Karpas-422 (cell line): ENCODE measurements at regions not wholly inside any gene's neighbourhood (a gene's known extent, or its start where the extent isn't known, plus 50 kb on each side); places are given as distances from the start of the nearest gene placed in this dataset.

Experiments used
- DNase-seq: peaks from one replicate; pipeline ENCODE4 v3.0.0-alpha.2; 2015
- H2AFZ ChIP-seq: fragments of 200-600 bp; sonication (generic); 2 replicates; pipeline ENCODE4 v1.6.1; 2014; ENCODE audit warnings: antibody characterized with exemption, low read length, mixed read lengths
- H3K27ac ChIP-seq: fragments of 200-600 bp; sonication (generic); 2 replicates; pipeline ENCODE4 v1.5.1; 2014; ENCODE audit warnings: mild to moderate bottlenecking, low read length, moderate library complexity
- H3K27me3 ChIP-seq: fragments of 200-600 bp; sonication (generic); 2 replicates; pipeline ENCODE4 v1.6.1; 2014; ENCODE audit warnings: low read length, mixed read lengths
- H3K36me3 ChIP-seq: fragments of 200-600 bp; sonication (generic); 2 replicates; pipeline ENCODE4 v1.6.1; 2014; ENCODE audit warnings: low read length, mixed read lengths; ENCODE audit not compliant: insufficient read depth
- H3K4me1 ChIP-seq: fragments of 200-600 bp; sonication (generic); 2 replicates; pipeline ENCODE4 v1.6.1; 2014; ENCODE audit warnings: mild to moderate bottlenecking, low read length, mixed read lengths
- H3K4me2 ChIP-seq: fragments of 200-600 bp; sonication (generic); 2 replicates; pipeline ENCODE4 v1.6.1; 2014; ENCODE audit warnings: low read length, low read depth, mild to moderate bottlenecking; ENCODE audit not compliant: poor library complexity, severe bottlenecking
- H3K4me3 ChIP-seq: fragments of 200-600 bp; sonication (generic); 2 replicates; pipeline ENCODE4 v1.5.1; 2014; ENCODE audit warnings: mild to moderate bottlenecking, antibody characterized with exemption, low read length, mixed read lengths
- H3K79me2 ChIP-seq: fragments of 200-600 bp; sonication (generic); 2 replicates; pipeline ENCODE4 v1.6.1; 2014; ENCODE audit warnings: mild to moderate bottlenecking, low read length, mixed read lengths
- H3K9ac ChIP-seq: fragments of 200-600 bp; sonication (generic); 2 replicates; pipeline ENCODE4 v1.6.0; 2014; ENCODE audit warnings: low read length
- H3K9me2 ChIP-seq: fragments of 200-600 bp; sonication (generic), shearing (Covaris generic); replicated peaks from 2 replicates; pipeline ENCODE4 v1.6.0; 2014; ENCODE audit warnings: mild to moderate bottlenecking, low read length, moderate library complexity; ENCODE audit not compliant: insufficient read depth
- H3K9me3 ChIP-seq: fragments of 300-700, 200-600 bp; sonication (generic); 2 replicates; pipeline ENCODE4 v1.6.1; 2014; ENCODE audit warnings: low read length, mixed read lengths
- H4K20me1 ChIP-seq: fragments of 200-600 bp; sonication (generic); 2 replicates; pipeline ENCODE4 v1.6.1; 2014; ENCODE audit warnings: mild to moderate bottlenecking, antibody characterized with exemption, low read length, low read depth; ENCODE audit not compliant: insufficient read depth

DNA sequence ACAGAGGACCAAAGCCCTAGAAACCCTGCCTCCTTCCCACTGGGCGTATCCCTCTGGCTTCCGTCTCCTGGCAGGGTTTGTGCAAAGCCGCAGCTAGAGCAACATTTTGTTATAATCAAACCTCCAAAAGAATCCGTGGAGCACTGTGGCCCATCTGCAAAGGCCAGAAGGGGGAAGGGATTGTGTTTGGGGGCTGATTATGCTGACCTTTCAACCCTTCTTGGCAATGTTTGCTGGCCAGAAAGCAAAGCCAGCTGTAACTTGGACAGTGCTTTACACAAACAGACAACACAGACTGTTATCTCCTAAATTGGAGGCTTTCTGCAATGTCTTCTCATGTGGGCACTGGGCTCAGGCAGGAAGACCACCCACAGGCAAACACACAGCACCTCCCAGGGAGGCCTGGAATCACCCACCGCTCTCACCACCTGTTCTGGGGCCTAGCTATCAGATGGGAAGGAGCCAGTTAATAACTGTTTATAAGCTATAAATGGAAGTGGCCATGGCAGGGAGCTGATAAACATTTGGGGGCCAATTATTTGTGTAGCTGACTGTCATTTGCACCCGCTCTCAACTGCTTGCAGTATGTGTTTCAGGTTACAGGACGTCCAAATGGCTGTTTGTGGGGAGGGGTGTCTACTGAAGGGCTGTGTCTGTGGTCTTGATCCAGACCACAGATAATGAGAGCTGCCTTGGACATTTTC lies 121.6 kb upstream of the ERCC6L2 start:
- Histone ChIP-seq H3K36me3 (no peaks in the 10 kb centered on the region), H3K4me3 (no peak overlapping the region), H4K20me1 (no peaks in the 10 kb centered on the region), H3K9me2 (no peaks in the 10 kb centered on the region), H3K9ac (no peak overlapping the region), H3K4me1 (no peaks in the 10 kb centered on the region), H3K79me2 (no peaks in the 10 kb centered on the region), H3K27ac (no peak overlapping the region), H2AFZ (no peak overlapping the region), H3K4me2 (no peak overlapping the region), H3K9me3 (no peaks in the 10 kb centered on the region), H3K27me3 (no peaks in the 10 kb centered on the region)
- no peak for DNase-seq

DNA sequence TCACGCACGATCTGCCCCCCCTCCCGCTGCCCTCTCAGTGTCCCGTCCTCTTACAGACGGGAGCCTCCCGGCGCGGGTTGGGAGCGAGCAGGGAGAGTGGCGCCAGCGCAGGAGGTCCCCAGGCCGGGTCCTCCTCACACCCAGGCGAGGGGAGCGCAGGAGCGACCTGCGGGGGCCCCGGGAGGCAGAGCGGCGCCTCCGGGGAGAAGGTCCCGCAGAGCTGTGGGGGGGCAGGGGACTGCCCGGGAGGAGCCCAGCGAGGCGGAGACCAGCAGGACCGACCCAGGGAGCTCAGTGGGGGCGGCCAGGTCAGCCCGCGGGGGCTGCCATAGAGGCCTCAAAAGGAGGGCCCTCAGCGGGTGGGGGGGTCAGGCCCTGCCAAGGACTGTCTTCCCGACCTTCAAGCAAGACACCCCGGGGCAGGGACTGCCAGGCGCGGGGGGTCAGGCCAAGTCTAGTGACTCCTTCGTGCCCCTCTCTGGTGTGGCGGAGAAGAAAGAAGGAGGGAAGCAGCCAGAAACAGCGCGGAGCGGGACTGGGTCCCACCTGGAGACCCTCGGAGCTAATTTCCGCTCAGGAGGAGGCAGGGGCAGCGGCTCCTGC lies 123.3 kb upstream of the ERCC6L2 start:
- Histone ChIP-seq H3K79me2 (no peaks in the 10 kb centered on the region), H3K9me2 (no peaks in the 10 kb centered on the region), H3K4me1 (no peaks in the 10 kb centered on the region), H3K9ac (no peak overlapping the region), H3K36me3 (no peaks in the 10 kb centered on the region), H3K4me2 (no peak overlapping the region), H3K9me3 (no peaks in the 10 kb centered on the region), H3K27ac (no peak overlapping the region), H3K4me3 (no peak overlapping the region), H4K20me1 (no peaks in the 10 kb centered on the region), H2AFZ (no peak overlapping the region), H3K27me3 (no peaks in the 10 kb centered on the region)
- no peak for DNase-seq

DNA sequence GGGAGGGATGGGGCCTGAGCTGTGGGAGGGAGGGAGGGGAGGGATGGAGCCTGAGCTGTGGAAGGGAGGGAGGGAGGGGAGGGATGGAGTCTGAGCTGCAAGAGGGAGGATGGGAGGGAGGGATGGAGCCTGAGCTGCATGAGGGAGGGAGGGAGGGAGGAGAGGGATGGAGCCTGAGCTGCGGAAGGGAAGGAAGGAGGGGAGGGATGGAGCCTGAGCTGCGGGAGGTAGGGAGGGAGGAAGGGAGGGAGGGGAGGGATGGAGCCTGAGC lies 124.0 kb upstream of the ERCC6L2 start:
- no peak overlapping the region for H3K4me2 ChIP-seq

GRCh38 chr9:95750725-95751519 lies 124.6 kb upstream of the ERCC6L2 start:
- H3K27me3 ChIP-seq = no peaks in the 10 kb centered on the region
- H3K9ac ChIP-seq = no peak overlapping the region
- no peak overlapping the region for H3K4me2 ChIP-seq
- no peaks in the 10 kb centered on the region for H3K79me2 ChIP-seq
- no peak overlapping the region for H3K4me3 ChIP-seq
- H2AFZ ChIP-seq = no peak overlapping the region
- H3K4me1 ChIP-seq = no peaks in the 10 kb centered on the region
- no peaks in the 10 kb centered on the region for H3K9me2 ChIP-seq
- no peaks in the 10 kb centered on the region for H3K36me3 ChIP-seq
- H3K27ac ChIP-seq = no peak overlapping the region
- no peaks in the 10 kb centered on the region for H4K20me1 ChIP-seq
- DNase-seq = no peak
- no peaks in the 10 kb centered on the region for H3K9me3 ChIP-seq

More for the DNA sequence above, 124.0 kb upstream of the ERCC6L2 start:
- Histone ChIP-seq H3K27ac (no peak overlapping the region), H3K4me1 (no peaks in the 10 kb centered on the region), H3K9me2 (no peaks in the 10 kb centered on the region), H3K4me3 (no peak overlapping the region), H3K36me3 (no peaks in the 10 kb centered on the region), H3K9me3 (no peaks in the 10 kb centered on the region), H4K20me1 (no peaks in the 10 kb centered on the region), H2AFZ (no peak overlapping the region), H3K9ac (no peak overlapping the region), H3K79me2 (no peaks in the 10 kb centered on the region), H3K27me3 (no peaks in the 10 kb centered on the region)
- no peak for DNase-seq

- Histone ChIP-seq H3K4me1 (no peaks in the 10 kb centered on the region), H3K9me2 (no peaks in the 10 kb centered on the region), H3K4me3 (no peak overlapping the region), H3K27ac (no peak overlapping the region), H3K79me2 (no peaks in the 10 kb centered on the region), H3K27me3 (no peaks in the 10 kb centered on the region), H4K20me1 (no peaks in the 10 kb centered on the region), H3K36me3 (no peaks in the 10 kb centered on the region), H3K9ac (no peak overlapping the region), H3K4me2 (no peak overlapping the region), H2AFZ (no peak overlapping the region), H3K9me3 (no peaks in the 10 kb centered on the region)
- no peak for DNase-seq
Observed at GRCh38 chr9:95749493-95749892, 126.0 kb upstream of the ERCC6L2 start.

DNA sequence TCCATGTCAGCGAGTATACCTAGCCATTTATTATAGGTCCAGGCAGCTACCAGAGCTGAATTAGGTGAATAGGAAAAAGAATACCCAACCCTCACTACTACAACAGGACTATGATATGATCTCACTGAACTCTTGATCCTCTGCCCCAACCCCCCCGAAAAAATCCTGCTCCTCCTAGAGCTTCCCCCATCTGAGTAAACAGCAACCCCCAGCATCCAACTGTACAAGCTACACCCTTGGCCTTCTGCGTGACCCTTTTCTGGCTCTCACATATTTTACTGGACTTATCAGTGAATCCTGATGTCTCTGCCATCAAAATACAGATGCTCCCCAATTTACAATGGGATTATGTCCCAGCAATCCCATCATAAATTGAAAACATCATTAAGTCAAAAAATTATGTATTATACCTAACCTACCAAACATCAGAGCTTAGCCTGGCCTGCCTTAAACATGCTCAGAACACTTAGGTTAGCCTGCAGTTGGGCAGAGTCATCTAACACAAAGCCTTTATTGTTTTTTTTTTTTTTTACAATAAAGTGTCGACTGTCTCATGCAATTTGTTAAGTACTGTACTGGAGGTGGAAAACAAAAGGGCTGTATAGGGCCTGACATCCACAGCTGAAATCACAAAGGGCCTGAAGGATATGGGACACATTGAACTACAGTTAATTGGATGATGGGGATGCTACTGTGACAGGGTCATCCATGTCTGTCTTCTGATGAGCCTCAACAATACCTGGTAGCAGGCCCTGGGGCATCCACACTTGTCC lies 128.9 kb upstream of the ERCC6L2 start:
- Histone ChIP-seq H3K9me3 (no peaks in the 10 kb centered on the region), H3K36me3 (no peaks in the 10 kb centered on the region), H2AFZ (no peak overlapping the region), H3K79me2 (no peaks in the 10 kb centered on the region), H3K4me1 (no peaks in the 10 kb centered on the region), H3K4me3 (no peak overlapping the region), H3K4me2 (no peak overlapping the region), H3K27me3 (no peaks in the 10 kb centered on the region), H3K27ac (no peak overlapping the region), H3K9me2 (no peaks in the 10 kb centered on the region), H4K20me1 (no peaks in the 10 kb centered on the region), H3K9ac (no peak overlapping the region)
- no peak for DNase-seq

DNA sequence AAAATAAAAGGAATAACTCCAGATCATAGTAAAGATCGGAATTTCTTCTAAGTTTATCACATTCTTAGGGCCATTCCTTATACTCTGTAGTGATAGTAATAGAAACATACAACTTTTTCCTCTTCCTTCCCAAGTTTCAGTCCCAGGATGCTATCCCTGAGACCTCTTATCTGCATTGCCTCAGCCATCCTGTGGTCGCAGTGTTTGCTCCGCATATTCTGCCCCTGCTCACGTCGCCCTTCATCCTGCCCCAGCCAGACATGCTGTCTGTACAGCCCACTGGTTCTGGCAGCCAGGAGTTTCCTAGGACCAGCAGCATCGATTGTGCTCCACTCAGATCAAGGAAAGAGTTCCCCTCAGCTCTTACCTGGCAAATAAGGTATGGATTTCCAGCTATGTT lies 132.7 kb upstream of the ERCC6L2 start:
- no peaks in the 10 kb centered on the region for H3K9me3 ChIP-seq
- H3K27ac ChIP-seq = no peak overlapping the region

GRCh38 chr9:95741631-95742030 lies 133.9 kb upstream of the ERCC6L2 start:
- H3K9ac ChIP-seq = no peak overlapping the region
- DNase-seq = no peak
- H3K79me2 ChIP-seq = no peaks in the 10 kb centered on the region
- no peak overlapping the region for H3K4me3 ChIP-seq
- H3K4me1 ChIP-seq = no peaks in the 10 kb centered on the region
- H3K27ac ChIP-seq = no peak overlapping the region
- no peaks in the 10 kb centered on the region for H3K9me2 ChIP-seq
- no peaks in the 10 kb centered on the region for H4K20me1 ChIP-seq
- H3K27me3 ChIP-seq = no peaks in the 10 kb centered on the region
- H3K4me2 ChIP-seq = no peak overlapping the region
- no peaks in the 10 kb centered on the region for H3K36me3 ChIP-seq
- H3K9me3 ChIP-seq = no peaks in the 10 kb centered on the region
- no peak overlapping the region for H2AFZ ChIP-seq

More for the DNA sequence above, 132.7 kb upstream of the ERCC6L2 start:
- Histone ChIP-seq H3K4me2 (no peak overlapping the region), H3K27me3 (no peaks in the 10 kb centered on the region), H2AFZ (no peak overlapping the region), H3K79me2 (no peaks in the 10 kb centered on the region), H4K20me1 (no peaks in the 10 kb centered on the region), H3K4me1 (no peaks in the 10 kb centered on the region), H3K4me3 (no peak overlapping the region), H3K36me3 (no peaks in the 10 kb centered on the region), H3K9me2 (no peaks in the 10 kb centered on the region), H3K9ac (no peak overlapping the region)
- DNase-seq = no peak
